ENCODE measurements at regions not wholly inside any gene's neighbourhood (a gene's known extent, or its start where the extent isn't known, plus 50 kb on each side); places are given as distances from the start of the nearest gene placed in this dataset.

GRCh38 chr6:139996253-139996834 is 621.9 kb upstream of the CITED2 start:
- TF ChIP-seq CTCF (IDR thresholded peaks at IDR 0.05; ENCODE audit: low read depth, low read length, missing control alignments), result no peak
- no peak for DNase-seq (ENCODE audit: low read depth)
- H3K4me3 ChIP-seq (ENCODE audit: low read depth, low read length), result no peak overlapping the region
- in situ Hi-C loops (cut with HindIII; ENCODE audit: low sequenced_read_pairs), result no loop called here

DNA sequence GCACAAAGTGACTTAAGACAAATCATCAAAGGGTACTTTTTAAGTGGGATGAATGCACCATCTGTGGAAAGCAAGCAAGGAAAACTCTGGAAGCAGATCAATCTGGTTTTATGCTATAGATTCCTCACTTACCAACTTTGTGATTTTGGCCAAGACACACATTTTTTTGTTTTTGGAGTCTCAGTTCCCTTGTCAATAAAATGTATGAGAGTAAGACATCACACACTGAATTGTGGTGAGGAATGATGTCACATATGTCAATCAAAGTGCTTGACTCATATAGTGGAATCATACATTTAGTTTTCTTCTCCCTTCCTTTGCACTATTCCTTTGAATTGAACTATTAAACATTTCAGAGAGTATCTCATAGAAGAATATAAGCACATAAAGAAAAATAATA is 620.5 kb upstream of the CITED2 start:
- in situ Hi-C loops (cut with HindIII; ENCODE audit: low sequenced_read_pairs), result no loop called here
- no peak for DNase-seq (ENCODE audit: low read depth)
- H3K4me3 ChIP-seq (ENCODE audit: low read depth, low read length), result no peak overlapping the region
- no peak for TF ChIP-seq CTCF (IDR thresholded peaks at IDR 0.05; ENCODE audit: low read depth, low read length, missing control alignments)

- no peak for DNase-seq (ENCODE audit: low read depth)
- TF ChIP-seq CTCF (IDR thresholded peaks at IDR 0.05; ENCODE audit: low read depth, low read length, missing control alignments), result no peak
- in situ Hi-C loops (cut with HindIII; ENCODE audit: low sequenced_read_pairs), result no loop called here
- no peak overlapping the region for H3K4me3 ChIP-seq (ENCODE audit: low read depth, low read length)
These were observed 616.5 kb upstream of the CITED2 start for GRCh38 chr6:139990856-139991465.

DNA sequence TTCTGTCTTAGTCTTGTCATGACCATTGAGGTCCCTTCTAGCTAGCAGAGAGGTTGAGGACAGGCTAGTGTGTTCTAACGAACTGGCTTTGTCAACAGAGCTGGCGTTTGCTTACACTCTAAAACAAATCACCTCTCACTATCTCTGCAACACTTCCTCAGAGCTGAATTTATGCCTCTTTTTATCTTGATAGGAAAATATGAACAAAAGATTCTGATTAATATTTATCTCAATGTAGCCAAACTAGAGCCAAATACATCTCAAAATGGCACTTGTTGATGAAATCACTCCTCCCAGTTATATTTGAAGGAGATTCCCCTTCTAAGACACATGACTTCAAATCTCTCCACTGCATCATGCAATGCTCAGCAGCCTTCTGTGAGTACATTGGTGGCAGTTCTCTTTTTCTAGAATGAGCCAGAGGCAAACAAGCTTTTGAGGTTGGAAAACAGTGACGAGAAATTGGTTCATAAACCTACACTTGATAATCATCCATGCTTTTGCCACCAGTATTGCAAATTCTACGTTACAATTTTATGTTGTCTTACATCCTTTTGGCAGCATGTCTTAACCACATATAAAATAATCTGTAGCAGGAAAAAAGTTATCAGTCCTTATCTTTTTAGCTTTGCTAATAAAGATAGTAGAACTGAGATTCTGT is 615.7 kb upstream of the CITED2 start:
- no peak for TF ChIP-seq CTCF (IDR thresholded peaks at IDR 0.05; ENCODE audit: low read depth, low read length, missing control alignments)
- in situ Hi-C loops (cut with HindIII; ENCODE audit: low sequenced_read_pairs), result no loop called here

GRCh38 chr6:139988685-139989084 is 614.2 kb upstream of the CITED2 start:
- H3K4me3 ChIP-seq (ENCODE audit: low read depth, low read length), result no peak overlapping the region
- no peak for TF ChIP-seq CTCF (IDR thresholded peaks at IDR 0.05; ENCODE audit: low read depth, low read length, missing control alignments)
- DNase-seq (ENCODE audit: low read depth), result no peak
- in situ Hi-C loops (cut with HindIII; ENCODE audit: low sequenced_read_pairs), result no loop called here

More for the DNA sequence above, 615.7 kb upstream of the CITED2 start:
- H3K4me3 ChIP-seq (ENCODE audit: low read depth, low read length), result no peak overlapping the region
- no peak for DNase-seq (ENCODE audit: low read depth)

GRCh38 chr6:139987091-139987490 is 612.6 kb upstream of the CITED2 start:
- DNase-seq (ENCODE audit: low read depth), result no peak
- in situ Hi-C loops (cut with HindIII; ENCODE audit: low sequenced_read_pairs), result no loop called here
- H3K4me3 ChIP-seq (ENCODE audit: low read depth, low read length), result no peak overlapping the region
- no peak for TF ChIP-seq CTCF (IDR thresholded peaks at IDR 0.05; ENCODE audit: low read depth, low read length, missing control alignments)
